GM19240 (cell line): ENCODE measurements at regions not wholly inside any gene's neighbourhood (a gene's known extent, or its start where the extent isn't known, plus 50 kb on each side); places are given as distances from the start of the nearest gene placed in this dataset.

Source experiments
- DNase-seq: peaks from one replicate; pipeline ENCODE4 v3.0.0; 2011; ENCODE audit warnings: low spot score; ENCODE audit not compliant: insufficient read length

GRCh38 chr4:18930487-18930886 is 908.9 kb upstream of the LCORL start:
- no peak for DNase-seq

DNA sequence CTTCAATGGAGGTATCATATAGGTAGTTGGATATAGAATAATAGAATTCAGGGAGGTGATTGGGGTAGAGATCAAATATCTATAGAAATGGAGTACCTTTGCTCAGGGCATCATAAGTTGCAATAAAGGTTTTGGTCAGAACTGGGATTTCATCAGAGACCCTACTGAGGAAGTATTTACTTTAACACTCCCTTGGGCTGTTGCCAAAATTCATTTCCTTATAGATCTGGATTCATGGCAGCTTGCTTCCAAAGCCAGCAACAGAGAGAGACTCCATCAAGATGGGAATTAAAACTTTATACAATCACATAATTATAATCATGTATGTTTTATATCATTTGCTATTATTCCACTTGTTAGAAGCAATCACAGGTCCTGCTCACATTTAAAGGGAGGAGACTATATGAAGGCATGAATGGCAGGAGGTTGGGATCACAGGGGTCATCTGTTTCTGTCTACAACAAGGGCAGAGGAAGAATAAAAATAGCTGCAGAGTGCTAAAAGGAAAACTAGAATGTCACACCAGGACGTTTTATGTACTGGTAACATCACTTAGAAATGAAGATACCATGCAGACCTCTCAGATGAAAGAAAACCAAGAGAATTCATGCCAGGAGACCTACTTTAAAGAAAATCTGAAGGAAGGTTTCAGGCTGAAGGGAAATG is 902.1 kb upstream of the LCORL start:
- no peak for DNase-seq

DNA sequence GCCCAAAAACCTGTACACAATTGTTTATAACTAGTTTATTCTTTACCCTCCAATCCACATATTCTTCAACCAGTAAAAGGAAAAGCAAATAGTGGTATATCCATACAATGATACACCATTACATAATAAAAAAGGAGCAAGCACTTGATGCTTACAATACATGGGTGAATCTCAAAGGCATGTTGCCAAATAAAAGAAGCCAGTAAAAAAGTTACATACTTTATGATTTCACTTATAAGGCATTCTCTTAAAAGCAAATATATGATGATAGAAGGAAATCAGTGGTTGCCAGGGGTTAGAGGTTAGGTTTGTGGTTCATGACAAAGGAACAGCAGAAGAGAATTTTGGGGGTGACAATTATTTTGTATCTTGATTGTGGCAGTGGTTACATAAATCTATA is 896.1 kb upstream of the LCORL start:
- DNase-seq = no peak

DNA sequence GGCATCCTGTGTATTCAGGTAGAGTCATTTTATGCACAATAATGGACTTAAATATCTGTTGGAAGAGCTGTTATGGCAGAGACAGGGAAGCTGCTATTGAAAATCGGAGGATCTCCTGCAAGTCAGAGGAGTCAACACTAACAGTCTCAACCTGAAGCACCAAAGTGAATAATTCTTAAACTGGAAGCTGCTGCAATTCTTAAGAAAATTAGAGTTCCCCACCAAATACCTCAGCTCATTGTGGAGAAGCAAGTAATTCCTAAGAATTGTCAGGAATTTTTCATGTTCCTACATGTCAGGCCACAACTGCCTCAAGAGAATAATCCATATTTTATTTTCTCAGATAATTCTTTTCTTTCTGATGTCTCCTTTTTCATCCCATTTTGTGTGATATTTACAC is 892.6 kb upstream of the LCORL start:
- no peak for DNase-seq

DNA sequence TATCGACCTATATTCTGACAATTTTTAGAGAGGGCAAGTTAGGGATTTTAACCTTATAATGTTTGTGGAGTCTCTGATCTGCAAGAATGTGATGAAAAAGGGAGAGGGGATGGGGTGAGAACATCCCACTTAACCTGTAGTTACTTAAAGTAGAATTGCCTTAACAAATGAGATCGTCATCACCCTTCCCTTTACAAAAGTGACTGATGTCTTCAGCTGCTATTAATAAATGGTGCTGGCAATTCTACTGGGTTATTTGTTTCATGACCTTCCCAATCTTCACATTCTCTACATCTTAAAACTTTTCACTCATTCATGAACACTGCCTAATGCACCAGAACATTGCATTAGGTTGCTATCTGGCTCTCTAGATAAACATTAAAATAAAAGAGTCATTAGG is 873.4 kb upstream of the LCORL start:
- DNase-seq = no peak

GRCh38 chr4:18882468-18882867 is 860.9 kb upstream of the LCORL start:
- no peak for DNase-seq

DNA sequence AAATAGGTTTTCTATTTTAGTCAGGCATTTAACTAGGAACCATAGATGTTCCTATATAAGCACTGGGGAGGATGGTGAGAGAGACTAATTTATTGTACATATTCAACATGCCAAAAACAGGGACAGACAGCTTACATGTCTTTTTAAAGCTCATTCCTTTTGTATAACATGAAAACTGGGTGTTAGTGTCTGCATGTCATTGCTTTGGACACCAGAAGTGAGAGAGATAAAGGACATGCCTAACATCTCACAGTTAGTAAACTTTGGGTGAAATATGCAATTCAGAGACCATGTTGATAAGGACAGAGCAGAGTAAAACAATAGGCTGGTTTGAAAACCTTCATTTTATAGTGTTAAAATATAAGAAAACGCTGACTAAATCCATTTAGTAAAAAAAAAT is 860.0 kb upstream of the LCORL start:
- no peak for DNase-seq

- no peak for DNase-seq
These were observed 859.3 kb upstream of the LCORL start for GRCh38 chr4:18880871-18881270.

DNA sequence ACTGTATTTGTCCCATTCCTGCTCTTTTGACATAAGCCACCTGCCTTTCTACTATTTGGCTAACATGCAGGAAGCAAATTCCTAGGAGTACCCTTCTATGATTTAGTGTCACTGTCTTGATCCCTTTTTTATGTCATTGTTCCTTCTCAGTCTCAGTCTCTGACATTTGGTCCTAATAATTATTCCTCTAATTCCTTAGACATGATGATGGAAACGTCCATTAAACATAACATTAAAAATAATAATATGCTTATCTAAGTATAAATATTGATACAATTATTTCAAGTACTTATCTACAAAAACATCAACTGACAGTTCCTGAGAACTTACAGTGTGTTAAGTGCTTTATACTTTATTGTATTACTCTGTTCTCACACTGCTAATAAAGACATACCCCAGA is 857.0 kb upstream of the LCORL start:
- DNase-seq = no peak

- no peak for DNase-seq
These were observed 847.6 kb upstream of the LCORL start for GRCh38 chr4:18869166-18869565.

DNA sequence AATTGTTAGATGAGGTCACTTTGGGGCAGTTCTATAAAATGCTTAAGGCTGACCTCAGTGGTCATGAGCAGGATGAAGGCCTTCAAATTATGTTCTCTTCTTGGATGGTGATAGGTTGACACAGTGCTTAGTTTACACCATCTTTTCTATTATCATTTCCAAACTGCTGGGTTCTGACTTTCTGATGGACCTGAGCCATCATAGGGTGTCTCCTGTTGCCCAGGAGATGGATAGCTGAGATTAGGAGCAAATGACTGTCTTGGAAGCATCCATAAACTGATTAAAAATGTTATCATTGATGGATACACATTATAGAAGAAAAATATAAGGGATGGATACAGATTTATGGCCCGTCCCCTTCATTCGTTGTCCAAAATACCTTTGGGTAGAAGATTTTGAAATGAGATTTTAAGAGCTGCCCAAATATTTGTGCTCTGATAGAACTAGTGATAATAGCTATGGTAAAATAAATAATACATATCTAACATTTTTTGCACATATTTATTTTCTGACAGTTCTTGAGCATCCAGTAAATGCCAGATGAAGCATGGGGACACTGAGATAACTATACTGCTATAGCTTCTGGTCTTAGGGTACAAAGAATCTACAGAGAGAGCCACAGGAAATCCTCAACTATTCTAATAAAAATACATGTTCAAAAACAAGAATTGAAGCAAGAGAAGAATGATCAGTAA is 839.4 kb upstream of the LCORL start:
- no peak for DNase-seq

DNA sequence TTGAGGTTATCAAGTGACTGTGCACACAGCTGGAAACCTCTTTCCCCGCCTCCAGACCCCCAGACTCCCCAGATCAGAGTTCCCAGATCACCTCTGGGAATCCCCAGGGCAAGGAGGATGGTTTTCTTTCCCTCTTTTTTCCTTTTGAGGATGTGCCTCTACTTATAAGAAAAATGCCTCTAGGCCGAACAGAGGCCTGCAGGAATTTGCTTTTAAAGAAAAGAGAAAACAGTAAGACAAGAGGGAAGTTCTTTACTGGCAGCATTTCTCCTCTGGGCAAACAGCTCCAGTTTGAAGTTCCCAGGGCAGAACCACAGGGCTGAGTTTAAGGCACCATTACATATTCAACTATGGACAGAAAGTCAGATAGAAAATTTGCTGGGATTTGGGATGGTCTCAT is 837.9 kb upstream of the LCORL start:
- DNase-seq = no peak

DNA sequence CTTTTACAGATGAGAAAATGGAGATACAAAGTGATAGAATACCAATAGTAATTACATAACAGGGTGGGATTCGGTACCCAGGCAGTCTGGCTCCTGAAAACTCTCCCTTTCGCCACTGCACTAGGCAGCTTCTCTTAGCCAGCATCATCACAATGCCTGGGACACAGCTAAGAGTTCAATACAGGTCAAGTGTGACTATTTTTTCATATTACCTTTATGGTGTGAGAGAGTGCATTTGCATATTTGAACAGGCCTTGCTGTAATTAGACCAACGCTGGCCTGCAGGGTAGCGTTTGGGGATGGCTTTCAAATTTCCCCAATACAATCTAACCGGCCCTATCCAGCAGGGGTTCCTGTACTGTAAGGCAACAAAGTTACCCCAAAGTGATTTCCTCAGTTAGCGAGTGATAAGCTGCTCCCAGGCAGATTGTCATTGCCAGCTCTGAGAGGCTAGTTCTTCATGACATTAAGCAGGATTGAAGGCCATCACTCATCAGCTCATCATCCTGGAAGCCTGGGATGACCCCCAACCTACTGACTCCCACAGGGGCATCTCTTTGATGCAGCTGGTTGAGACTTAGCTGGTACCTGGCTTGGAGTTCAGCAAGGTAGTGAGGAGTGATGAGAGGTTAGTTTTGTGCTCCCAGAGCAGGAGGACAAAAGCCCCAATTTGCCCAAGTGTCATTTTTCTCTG is 836.8 kb upstream of the LCORL start:
- DNase-seq = no peak

- DNase-seq = no peak
These were observed 829.3 kb upstream of the LCORL start for GRCh38 chr4:18850867-18851266.

DNA sequence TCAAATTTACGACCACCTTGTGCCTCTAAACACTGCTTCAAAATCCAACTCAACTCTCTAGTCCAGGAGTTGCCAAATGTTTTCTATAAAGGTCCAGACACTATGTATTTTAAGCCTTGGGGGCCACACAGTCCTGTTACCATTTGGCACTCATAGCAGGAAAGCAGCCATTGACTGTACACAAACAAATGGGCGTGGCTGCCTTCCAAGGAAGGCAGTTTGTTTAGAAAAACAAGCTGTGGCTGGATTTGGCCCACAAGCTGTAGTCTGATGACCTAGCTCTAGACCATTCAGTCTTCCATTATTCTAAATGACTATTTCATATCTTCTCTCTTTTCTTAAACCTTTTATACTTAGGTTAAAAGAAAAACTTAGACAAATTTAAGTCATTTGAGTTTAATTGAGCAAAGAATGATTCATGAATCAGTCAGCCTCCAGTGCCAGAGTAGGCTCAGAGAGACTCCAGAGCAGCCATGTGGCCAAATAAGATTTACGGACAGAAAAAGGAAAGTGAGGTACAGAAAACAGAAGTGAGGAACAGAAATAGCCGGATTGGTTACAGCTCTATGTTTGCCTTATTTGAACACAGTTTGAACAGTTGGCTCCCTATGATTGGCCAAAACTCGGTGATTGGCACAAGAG is 825.8 kb upstream of the LCORL start:
- DNase-seq = no peak

DNA sequence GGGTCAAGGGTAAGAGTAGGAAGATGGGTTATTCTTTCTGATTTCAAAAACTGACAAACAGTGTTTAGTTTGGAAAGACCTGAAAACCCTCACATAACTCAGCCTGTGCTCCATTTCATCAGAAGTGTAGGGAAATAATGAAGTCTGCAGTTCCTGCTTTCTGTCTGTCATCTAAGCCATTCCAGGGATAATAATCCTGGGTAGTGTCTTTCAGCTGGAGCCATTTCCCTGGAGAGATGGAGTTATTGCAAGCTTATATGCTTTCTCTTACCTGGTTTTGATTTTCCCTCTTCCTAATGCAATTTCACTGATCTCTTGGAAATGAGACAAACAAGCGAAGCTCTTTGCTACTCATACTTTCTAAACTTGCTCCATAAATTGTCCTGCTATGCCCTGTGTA is 824.8 kb upstream of the LCORL start:
- DNase-seq = no peak

DNA sequence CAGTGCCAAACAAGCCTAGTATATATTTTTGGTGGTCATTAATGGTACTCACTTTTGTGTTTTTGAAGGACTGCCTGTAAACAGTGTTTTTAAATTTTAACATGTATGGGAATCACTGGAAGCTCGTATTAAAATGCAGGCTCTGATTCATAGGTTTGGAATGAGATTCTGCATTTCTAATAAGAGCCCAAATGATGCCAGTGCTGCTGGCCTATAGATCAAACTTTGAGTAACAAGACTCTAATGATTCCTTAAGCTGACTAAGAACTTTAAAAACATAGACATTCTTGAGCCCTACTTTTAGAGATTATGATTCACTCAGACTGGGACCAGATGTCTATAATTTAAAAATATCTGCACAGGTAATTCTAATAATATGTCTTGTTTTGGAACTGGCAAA is 823.2 kb upstream of the LCORL start:
- no peak for DNase-seq

DNA sequence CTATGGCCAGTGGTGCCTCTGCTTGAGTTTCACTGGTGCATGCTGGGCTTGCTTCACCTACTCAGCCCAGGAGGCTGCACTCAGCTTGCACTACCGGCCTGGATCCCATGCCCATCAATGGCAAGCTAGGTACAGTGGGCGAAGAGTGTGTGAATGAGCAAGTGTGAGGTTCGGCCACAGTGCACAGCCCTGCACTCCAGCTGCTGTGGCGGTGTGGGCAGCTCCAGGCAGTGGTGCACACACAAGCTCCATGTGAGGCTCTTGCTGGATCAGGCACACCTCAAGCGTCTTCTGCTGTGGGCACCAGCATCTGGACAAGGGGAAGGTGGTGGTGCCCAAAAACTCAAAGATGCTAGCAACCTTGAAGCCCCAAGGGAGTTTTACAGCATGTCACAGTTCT is 820.9 kb upstream of the LCORL start:
- no peak for DNase-seq

- DNase-seq = no peak
These were observed 818.9 kb upstream of the LCORL start for GRCh38 chr4:18840481-18840880.

GRCh38 chr4:18816228-18816895 is 794.8 kb upstream of the LCORL start:
- DNase-seq = no peak

DNA sequence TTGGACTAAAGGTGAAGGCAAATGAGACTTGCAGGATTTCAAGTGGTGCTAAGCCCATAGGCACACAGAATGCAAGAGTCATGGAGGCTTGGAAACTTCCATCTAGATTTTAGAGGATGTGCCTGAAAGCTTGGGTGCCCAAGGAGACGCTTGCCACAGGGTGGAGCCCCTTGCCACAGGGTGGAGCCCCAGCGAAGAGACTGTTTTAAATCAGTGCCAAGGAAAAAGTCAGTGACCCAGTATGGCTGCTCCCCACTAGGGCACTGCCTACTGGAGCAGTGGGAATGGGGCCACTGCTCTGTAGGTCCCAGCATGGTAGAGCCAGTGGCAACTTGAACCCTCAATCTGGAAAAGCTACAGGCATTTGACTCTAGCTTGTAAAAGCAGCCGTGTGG is 794.2 kb upstream of the LCORL start:
- no peak for DNase-seq
